MM.1S (cell line): ENCODE measurements at regions not wholly inside any gene's neighbourhood (a gene's known extent, or its start where the extent isn't known, plus 50 kb on each side); places are given as distances from the start of the nearest gene placed in this dataset.
"Not testable (repeated sequence)": the region's sequence is repeated elsewhere in the genome, so short reads cannot be mapped to it uniquely, and the experiment has no call there.

ENCODE experiments used
- DNase-seq: peaks from one replicate; pipeline ENCODE4 v3.0.0-alpha.2; 2015
- H2AFZ ChIP-seq: fragments of 300-600 bp; sonication (generic); 2 replicates; pipeline ENCODE4 v1.6.0; 2016; ENCODE audit warnings: antibody characterized with exemption, low read length
- H3F3A ChIP-seq: fragments of 300-600 bp; sonication (generic); 2 replicates; pipeline ENCODE4 v1.6.1; 2016; ENCODE audit warnings: mild to moderate bottlenecking, antibody characterized with exemption, low read length, moderate library complexity, mixed read lengths; ENCODE audit not compliant: insufficient read depth
- H3K27ac ChIP-seq: fragments of 300-600 bp; sonication (generic); 2 replicates; pipeline ENCODE4 v1.5.1; 2016; ENCODE audit warnings: mild to moderate bottlenecking, low read length
- H3K27me3 ChIP-seq: fragments of 300-600 bp; sonication (generic); replicated peaks from 2 replicates; pipeline ENCODE4 v1.6.0; 2016; ENCODE audit warnings: low read length; ENCODE audit not compliant: insufficient read depth
- H3K36me3 ChIP-seq: fragments of 300-600 bp; sonication (generic); replicated peaks from 2 replicates; pipeline ENCODE4 v1.6.1; 2016; ENCODE audit warnings: mild to moderate bottlenecking, low read length, mixed read lengths; ENCODE audit not compliant: insufficient read depth
- H3K4me1 ChIP-seq: fragments of 300-600 bp; sonication (generic); 2 replicates; pipeline ENCODE4 v1.6.1; 2016; ENCODE audit warnings: low read length, mixed read lengths
- H3K4me2 ChIP-seq: fragments of 300-600 bp; sonication (generic); 2 replicates; pipeline ENCODE4 v1.6.0; 2016; ENCODE audit warnings: low read depth, low read length
- H3K4me3 ChIP-seq: fragments of 300-600 bp; sonication (generic); 2 replicates; pipeline ENCODE4 v1.5.1; 2016; ENCODE audit warnings: low read length, mixed read lengths
- H3K79me2 ChIP-seq: fragments of 300-600 bp; sonication (generic); 2 replicates; pipeline ENCODE4 v1.6.1; 2016; ENCODE audit warnings: mixed run types, low read length, mixed read lengths
- H3K9ac ChIP-seq: fragments of 300-600 bp; sonication (generic); 2 replicates; pipeline ENCODE4 v1.6.1; 2016; ENCODE audit warnings: low read length, mixed read lengths
- H3K9me2 ChIP-seq: fragments of 300-600 bp; sonication (generic); replicated peaks from 2 replicates; pipeline ENCODE4 v1.6.1; 2016; ENCODE audit warnings: mild to moderate bottlenecking, low read length, mixed read lengths; ENCODE audit not compliant: insufficient read depth
- H3K9me3 ChIP-seq: fragments of 300-600 bp; sonication (generic); replicated peaks from 2 replicates; pipeline ENCODE4 v1.6.1; 2016; ENCODE audit warnings: mild to moderate bottlenecking, low read length, mixed read lengths; ENCODE audit not compliant: insufficient read depth
- H4K20me1 ChIP-seq: fragments of 300-600 bp; sonication (generic); 2 replicates; pipeline ENCODE4 v1.6.1; 2016; ENCODE audit warnings: mild to moderate bottlenecking, low read length, moderate library complexity, mixed read lengths; ENCODE audit not compliant: insufficient read depth
- EZH2 ChIP-seq: fragments of 300-600 bp; sonication (generic); optimal IDR thresholded peaks from 2 replicates; pipeline ENCODE3; 2017; ENCODE audit warnings: low read depth, mild to moderate bottlenecking, antibody characterized with exemption, low read length, mixed read lengths
- EZH2phosphoT487 ChIP-seq: fragments of 300-600 bp; sonication (generic); IDR thresholded peaks from 2 replicates; pipeline ENCODE4 v1.6.1; 2018; ENCODE audit warnings: antibody characterized with exemption, low read length
- TF ChIP-seq, protein P1 (sequence below): fragments of 300-600 bp; sonication (generic); IDR thresholded peaks from 2 replicates; pipeline ENCODE4 v1.5.1; 2016; ENCODE audit warnings: antibody characterized with exemption, low read length, mixed read lengths

DNA sequence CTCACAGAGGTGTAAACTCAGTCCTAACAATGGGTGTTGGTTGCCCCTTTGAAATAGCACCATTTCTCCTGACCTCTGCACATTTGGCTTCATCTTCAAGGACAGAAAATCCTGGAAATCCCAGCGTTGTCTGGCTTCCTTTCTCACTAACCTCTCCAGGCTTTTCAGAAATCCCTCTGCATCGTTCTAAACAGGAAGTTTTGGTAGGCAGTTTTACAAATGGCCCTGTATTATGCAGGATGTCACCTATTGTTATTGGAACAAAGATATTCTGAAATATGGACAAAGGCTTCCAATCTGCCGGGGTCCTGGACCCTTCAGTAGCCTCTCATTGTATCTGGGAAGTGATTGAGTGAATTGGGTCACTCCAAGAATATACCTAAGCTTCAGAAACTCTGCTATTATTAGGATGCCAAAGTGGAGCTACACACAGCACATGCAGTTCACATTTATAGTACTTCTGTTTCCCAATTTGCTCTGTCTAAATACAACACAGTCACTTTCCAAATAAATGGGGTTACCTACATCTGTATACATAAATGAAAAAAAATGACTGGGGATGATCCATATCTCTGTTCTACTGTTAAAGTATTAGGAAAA, 134.8 kb upstream of the KLF6 start:
- Histone ChIP-seq H3K9me2 (no peaks in the 10 kb centered on the region), H2AFZ (no peak overlapping the region), H3K4me1 (no peaks in the 10 kb centered on the region), H3F3A (no peaks in the 10 kb centered on the region), H3K27ac (no peak overlapping the region), H3K4me3 (no peak overlapping the region), H3K36me3 (no peaks in the 10 kb centered on the region), H3K4me2 (no peak overlapping the region), H3K9me3 (no peaks in the 10 kb centered on the region), H3K79me2 (no peaks in the 10 kb centered on the region), H4K20me1 (no peaks in the 10 kb centered on the region), H3K9ac (no peak overlapping the region), H3K27me3 (no peaks in the 10 kb centered on the region)
- TF ChIP-seq, protein P1, sequence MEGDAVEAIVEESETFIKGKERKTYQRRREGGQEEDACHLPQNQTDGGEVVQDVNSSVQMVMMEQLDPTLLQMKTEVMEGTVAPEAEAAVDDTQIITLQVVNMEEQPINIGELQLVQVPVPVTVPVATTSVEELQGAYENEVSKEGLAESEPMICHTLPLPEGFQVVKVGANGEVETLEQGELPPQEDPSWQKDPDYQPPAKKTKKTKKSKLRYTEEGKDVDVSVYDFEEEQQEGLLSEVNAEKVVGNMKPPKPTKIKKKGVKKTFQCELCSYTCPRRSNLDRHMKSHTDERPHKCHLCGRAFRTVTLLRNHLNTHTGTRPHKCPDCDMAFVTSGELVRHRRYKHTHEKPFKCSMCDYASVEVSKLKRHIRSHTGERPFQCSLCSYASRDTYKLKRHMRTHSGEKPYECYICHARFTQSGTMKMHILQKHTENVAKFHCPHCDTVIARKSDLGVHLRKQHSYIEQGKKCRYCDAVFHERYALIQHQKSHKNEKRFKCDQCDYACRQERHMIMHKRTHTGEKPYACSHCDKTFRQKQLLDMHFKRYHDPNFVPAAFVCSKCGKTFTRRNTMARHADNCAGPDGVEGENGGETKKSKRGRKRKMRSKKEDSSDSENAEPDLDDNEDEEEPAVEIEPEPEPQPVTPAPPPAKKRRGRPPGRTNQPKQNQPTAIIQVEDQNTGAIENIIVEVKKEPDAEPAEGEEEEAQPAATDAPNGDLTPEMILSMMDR, result no peak
- TF ChIP-seq EZH2 (no peak), EZH2phosphoT487 (no peak)
- DNase-seq, result no peak

GRCh38 chr10:3917392-3917791, 132.4 kb upstream of the KLF6 start:
- H3K9me3 ChIP-seq, H3F3A ChIP-seq, H3K4me3 ChIP-seq, H3K79me2 ChIP-seq, H3K27ac ChIP-seq, H3K4me2 ChIP-seq, H3K4me1 ChIP-seq, H3K27me3 ChIP-seq, H2AFZ ChIP-seq, H4K20me1 ChIP-seq, H3K36me3 ChIP-seq, H3K9ac ChIP-seq, DNase-seq, H3K9me2 ChIP-seq: not testable (repeated sequence)

DNA sequence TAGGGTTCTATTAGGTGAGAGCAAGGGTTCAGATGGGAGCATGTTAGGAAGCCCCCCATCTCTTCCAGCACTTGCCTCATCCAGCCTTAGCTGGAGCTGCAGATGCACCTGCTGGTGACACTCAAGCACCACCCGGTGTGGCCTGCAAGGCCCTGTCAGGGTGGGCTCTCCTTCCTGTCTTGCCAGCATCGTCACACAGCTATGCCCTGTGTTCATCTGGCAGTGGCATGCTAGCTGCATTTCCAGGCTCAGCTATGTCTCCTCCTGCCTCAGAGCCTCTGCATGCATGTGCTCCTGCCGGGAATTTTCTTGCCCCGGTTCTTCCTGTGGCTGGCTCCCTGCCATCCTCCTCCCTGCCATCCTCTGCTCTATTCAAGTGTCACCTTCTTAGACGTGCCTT, 129.7 kb upstream of the KLF6 start:
- H3K4me2 ChIP-seq, result no peak overlapping the region
- TF ChIP-seq EZH2phosphoT487 (no peak), EZH2 (no peak)
- TF ChIP-seq, protein P1, result no peak
- H2AFZ ChIP-seq, result no peak overlapping the region
- no peak overlapping the region for H3K9ac ChIP-seq
- no peaks in the 10 kb centered on the region for H3F3A ChIP-seq
- no peaks in the 10 kb centered on the region for H3K79me2 ChIP-seq
- H4K20me1 ChIP-seq, result no peaks in the 10 kb centered on the region
- H3K4me1 ChIP-seq, result no peaks in the 10 kb centered on the region
- no peaks in the 10 kb centered on the region for H3K27me3 ChIP-seq
- H3K9me3 ChIP-seq, result no peaks in the 10 kb centered on the region
- no peaks in the 10 kb centered on the region for H3K9me2 ChIP-seq
- H3K4me3 ChIP-seq, result no peak overlapping the region
- H3K36me3 ChIP-seq, result no peaks in the 10 kb centered on the region
- H3K27ac ChIP-seq, result no peak overlapping the region
- no peak for DNase-seq

DNA sequence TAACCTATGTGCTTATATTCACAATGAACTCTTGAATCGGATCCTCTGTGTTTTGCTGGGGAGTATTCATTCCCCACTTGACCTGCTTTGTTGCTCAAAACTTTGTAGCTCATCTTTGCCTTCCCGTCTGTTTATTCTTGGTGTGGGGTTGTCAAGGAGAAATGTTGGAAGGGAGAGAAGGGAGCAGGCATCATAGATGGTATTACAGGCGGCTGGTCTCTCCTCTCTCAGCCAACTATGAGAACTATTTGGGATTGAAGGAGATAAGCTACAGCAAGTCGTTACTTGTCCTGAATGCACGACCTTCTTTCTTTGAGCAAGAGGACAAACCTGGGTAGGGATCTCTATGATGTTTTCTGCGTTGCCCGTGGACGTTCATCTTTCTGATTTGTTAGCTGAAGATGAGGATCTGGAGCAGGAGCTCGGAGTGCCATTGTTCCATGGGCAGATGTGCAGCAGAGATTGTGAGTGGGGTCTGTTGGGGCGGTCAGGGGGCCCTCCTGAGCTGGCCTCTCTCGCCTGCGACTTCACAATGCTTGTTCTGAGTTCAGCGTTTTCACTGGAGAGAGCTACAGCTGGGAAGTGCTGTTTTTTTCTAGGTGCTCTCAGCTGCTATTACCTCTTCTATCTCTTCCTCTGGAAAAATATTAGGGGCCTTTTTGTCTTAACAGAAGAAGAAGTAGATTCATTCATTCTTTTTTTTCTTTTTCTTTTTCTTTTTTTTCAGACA, 126.9 kb upstream of the KLF6 start:
- no peak for DNase-seq
- Histone ChIP-seq H3K27me3 (no peaks in the 10 kb centered on the region), H2AFZ (no peak overlapping the region), H3K9ac (no peak overlapping the region), H3K79me2 (no peaks in the 10 kb centered on the region), H3K4me2 (no peak overlapping the region), H3K27ac (no peak overlapping the region), H3K36me3 (no peaks in the 10 kb centered on the region), H3K4me1 (no peaks in the 10 kb centered on the region), H3K9me3 (no peaks in the 10 kb centered on the region), H3K4me3 (no peak overlapping the region), H4K20me1 (no peaks in the 10 kb centered on the region), H3K9me2 (no peaks in the 10 kb centered on the region), H3F3A (no peaks in the 10 kb centered on the region)
- no peak for TF ChIP-seq EZH2phosphoT487
- TF ChIP-seq EZH2, result no peak
- TF ChIP-seq, protein P1, result no peak
